ENCODE measurements at regions not wholly inside any gene's neighbourhood (a gene's known extent, or its start where the extent isn't known, plus 50 kb on each side); places are given as distances from the start of the nearest gene placed in this dataset.

- H2AFZ ChIP-seq (ENCODE audit: low read depth) = no peak overlapping the region
- 61% methylated on average over 2 of the region's 2 CpGs for WGBS (ENCODE audit: low lambda C conversion rate)
- H3K9me2 ChIP-seq = no peaks in the 10 kb centered on the region
- no peak for DNase-seq
- H3K4me1 ChIP-seq (ENCODE audit: control insufficient read depth in 1 of 2, insufficient read depth in 2 of 2, low read depth in 1 of 2, low read length in 1 of 2) = peaks cover 0 to 6% of the 10 kb centered on the region in 2 experiments; a peak in 1 of 4 replicates
- no peaks in the 10 kb centered on the region; the same call in 1 of the 2 replicates for H3K27me3 ChIP-seq (ENCODE audit: insufficient read depth)
- no peak overlapping the region for H3K9ac ChIP-seq
- H3K36me3 ChIP-seq (replicated peaks in 1 of 2; ENCODE audit: control insufficient read depth in 1 of 2, insufficient read depth in 2 of 2, low read length in 1 of 2) = no peaks in the 10 kb centered on the region
- no peak for TF ChIP-seq POLR2AphosphoS5 (IDR thresholded peaks at IDR 0.05; ENCODE audit: low read depth, low read length)
- TF ChIP-seq RAD21 (IDR thresholded peaks at IDR 0.05; ENCODE audit: low read length) = no peak
- TF ChIP-seq TEAD4 (IDR thresholded peaks at IDR 0.05; ENCODE audit: borderline replicate concordance, insufficient read depth) = no peak
- TF ChIP-seq SIN3A (IDR thresholded peaks at IDR 0.05; ENCODE audit: borderline replicate concordance, low read depth, low read length) = no peak
- H3K9me3 ChIP-seq = no peaks in the 10 kb centered on the region
- no peaks in the 10 kb centered on the region for H3F3A ChIP-seq (replicated peaks; ENCODE audit: insufficient read depth)
- no peak overlapping the region for H3K4me3 ChIP-seq (ENCODE audit: low read depth in 2 of 2, low read length in 1 of 2)
- ChIA-PET CTCF (interaction anchor here (0.9 to 2.2 kb wide), 3 partner anchors 14 to 48 kb away, joined by 3 to 4 read pairs (median 3); no protein-coding TSS in a partner anchor), POLR2A (no interaction called here)
- no peaks in the 10 kb centered on the region for H4K20me1 ChIP-seq (ENCODE audit: insufficient read depth)
- no peak overlapping the region for H3K4me2 ChIP-seq
- H3K27ac ChIP-seq (ENCODE audit: low read depth in 2 of 2, low read length in 1 of 2) = no peak overlapping the region
- H3K79me2 ChIP-seq (ENCODE audit: insufficient read depth) = no peaks in the 10 kb centered on the region
Measured at GRCh38 chr3:17980863-17981262, 238.4 kb upstream of the TBC1D5 start.

- no peaks in the 10 kb centered on the region; the same call in 1 of the 2 replicates for H3K27me3 ChIP-seq (ENCODE audit: insufficient read depth)
- POLR2A ChIA-PET = no interaction called here
- TF ChIP-seq, protein P1, sequence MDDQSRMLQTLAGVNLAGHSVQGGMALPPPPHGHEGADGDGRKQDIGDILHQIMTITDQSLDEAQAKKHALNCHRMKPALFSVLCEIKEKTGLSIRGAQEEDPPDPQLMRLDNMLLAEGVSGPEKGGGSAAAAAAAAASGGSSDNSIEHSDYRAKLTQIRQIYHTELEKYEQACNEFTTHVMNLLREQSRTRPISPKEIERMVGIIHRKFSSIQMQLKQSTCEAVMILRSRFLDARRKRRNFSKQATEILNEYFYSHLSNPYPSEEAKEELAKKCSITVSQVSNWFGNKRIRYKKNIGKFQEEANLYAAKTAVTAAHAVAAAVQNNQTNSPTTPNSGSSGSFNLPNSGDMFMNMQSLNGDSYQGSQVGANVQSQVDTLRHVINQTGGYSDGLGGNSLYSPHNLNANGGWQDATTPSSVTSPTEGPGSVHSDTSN (IDR thresholded peaks at IDR 0.05) = no peak
- no peak for TF ChIP-seq NFIC (IDR thresholded peaks at IDR 0.05; ENCODE audit: borderline replicate concordance)
- no peak for TF ChIP-seq RCOR1 (IDR thresholded peaks at IDR 0.05; ENCODE audit: low read length)
- TF ChIP-seq ZBTB33 (IDR thresholded peaks at IDR 0.05; ENCODE audit: borderline replicate concordance, low read depth) = no peak
- no peak for TF ChIP-seq ELF1 (IDR thresholded peaks at IDR 0.05)
- TF ChIP-seq FOXM1 (IDR thresholded peaks at IDR 0.05; ENCODE audit: low read depth) = no peak
- TF ChIP-seq IRF3 (IDR thresholded peaks at IDR 0.05; ENCODE audit: low read depth, low read length) = no peak
- no peak for TF ChIP-seq GABPA (IDR thresholded peaks at IDR 0.05; ENCODE audit: low read depth)
- no peak for TF ChIP-seq REST (IDR thresholded peaks at IDR 0.05; ENCODE audit: low read depth, low read length)
- TF ChIP-seq EP300 (IDR thresholded peaks at IDR 0.05; ENCODE audit: borderline replicate concordance in 1 of 2, low read depth in 1 of 2, low read length in 1 of 2) = no peak
- no peak for TF ChIP-seq MEF2A (IDR thresholded peaks at IDR 0.05; ENCODE audit: borderline replicate concordance, low read depth)
- TF ChIP-seq FOXJ3 (CRISPR knock-in tag; IDR thresholded peaks at IDR 0.05) = no peak
- TF ChIP-seq CHD2 (IDR thresholded peaks at IDR 0.05; ENCODE audit: low read length, partially characterized antibody) = no peak
- no peak for TF ChIP-seq CTCF (IDR thresholded peaks at IDR 0.05)
- no peak for TF ChIP-seq FOSL2 (IDR thresholded peaks at IDR 0.05; ENCODE audit: borderline replicate concordance, low read depth)
Measured at GRCh38 chr3:17979911-17980310, 237.5 kb upstream of the TBC1D5 start.

More at GRCh38 chr3:17979911-17980310, 237.5 kb upstream of the TBC1D5 start:
- no peaks in the 10 kb centered on the region for H3K79me2 ChIP-seq (ENCODE audit: insufficient read depth)
- no peak overlapping the region for H3K27ac ChIP-seq (ENCODE audit: low read depth in 2 of 2, low read length in 1 of 2)
- DNase-seq = no peak
- H3K9ac ChIP-seq = no peak overlapping the region
- no peaks in the 10 kb centered on the region for H3K9me2 ChIP-seq
- H2AFZ ChIP-seq (ENCODE audit: low read depth) = no peak overlapping the region
- H3F3A ChIP-seq (replicated peaks; ENCODE audit: insufficient read depth) = no peaks in the 10 kb centered on the region
- no peaks in the 10 kb centered on the region for H3K36me3 ChIP-seq (replicated peaks in 1 of 2; ENCODE audit: control insufficient read depth in 1 of 2, insufficient read depth in 2 of 2, low read length in 1 of 2)
- CTCF ChIA-PET = interaction anchor here (0.7 to 2.2 kb wide), 4 partner anchors 12 to 410 kb away, joined by 3 to 6 read pairs (median 4); no protein-coding TSS in a partner anchor
- no peaks in the 10 kb centered on the region for H3K9me3 ChIP-seq
- no peak overlapping the region for H3K4me2 ChIP-seq
- no peak overlapping the region for H3K4me3 ChIP-seq (ENCODE audit: low read depth in 2 of 2, low read length in 1 of 2)
- 62% methylated on average over 3 of the region's 3 CpGs for WGBS (ENCODE audit: low lambda C conversion rate)
- no peaks in the 10 kb centered on the region for H4K20me1 ChIP-seq (ENCODE audit: insufficient read depth)
- peaks cover 0 to 6% of the 10 kb centered on the region in 2 experiments; a peak in 1 of 4 replicates for H3K4me1 ChIP-seq (ENCODE audit: control insufficient read depth in 1 of 2, insufficient read depth in 2 of 2, low read depth in 1 of 2, low read length in 1 of 2)

Data from SK-N-SH (cell line).